Sigmoid colon (tissue), 6 donors: ENCODE measurements at regions not wholly inside any gene's neighbourhood (a gene's known extent, or its start where the extent isn't known, plus 50 kb on each side); places are given as distances from the start of the nearest gene placed in this dataset.

Experiments
- DNase-seq: peaks from one replicate; pipeline ENCODE4 v3.0.0-alpha.2; 2019
- H3K27ac ChIP-seq, 4 donors: fragments of 200-600 bp; sonication (generic); one replicate each; pipeline ENCODE4 v1.5.1; 2016 to 2019; ENCODE audit warnings: mild to moderate bottlenecking in 1 of 4
- H3K27me3 ChIP-seq, 3 donors: fragments of 200-600 bp; sonication (generic); one replicate each; pipeline ENCODE4 v1.5.1; 2019; ENCODE audit warnings: mild to moderate bottlenecking in 1 of 3
- H3K36me3 ChIP-seq, 4 donors: fragments of 200-600 bp; sonication (generic); one replicate each; pipeline ENCODE4 v1.5.1; 2016 to 2019
- H3K4me1 ChIP-seq, 4 donors: fragments of 200-600 bp; sonication (generic); one replicate each; pipeline ENCODE4 v1.5.1; 2017 to 2019
- H3K4me3 ChIP-seq, 4 donors: fragments of 200-600 bp; sonication (generic); one replicate each; pipeline ENCODE4 v1.5.1; 2017 to 2019; ENCODE audit warnings: mild to moderate bottlenecking in 2 of 4, moderate library complexity in 1 of 4
- H3K9me3 ChIP-seq, 4 donors: fragments of 200-600 bp in 3 of 4; sonication (generic) in 3 of 4; one replicate each; pipeline versions ENCODE4 v1.5.1 to v1.6.1; 2013 to 2019
- CTCF ChIP-seq, 4 experiments: fragments of 450-650 bp in 3 of 4; fragments of 200-600 bp in 1 of 4; IDR thresholded peaks; one replicate each; pipeline ENCODE4 v1.5.1; 2016 to 2019; ENCODE audit warnings: antibody characterized with exemption in 4 of 4, mild to moderate bottlenecking in 3 of 4, moderate library complexity in 2 of 4
- EP300 ChIP-seq, 4 donors: sonication (generic); formaldehyde crosslinking; IDR thresholded peaks; one replicate each; pipeline ENCODE4 v1.6.1; 2017; ENCODE audit warnings: antibody characterized with exemption in 4 of 4
- POLR2A ChIP-seq, 2 donors: fragments of 450-650 bp; IDR thresholded peaks; one replicate each; pipeline ENCODE4 v1.6.1; 2016; ENCODE audit warnings: antibody characterized with exemption in 2 of 2, mild to moderate bottlenecking in 2 of 2, moderate library complexity in 2 of 2
- POLR2AphosphoS5 ChIP-seq, 4 donors: sonication (generic); formaldehyde crosslinking; IDR thresholded peaks; one replicate each; pipeline ENCODE4 v1.6.1; 2017; ENCODE audit warnings: antibody characterized with exemption in 4 of 4
- WGBS, 2 donors: extraction: QIAGEN DNeasy Blood & Tissue Kit; methylation state at CpG; one replicate each; pipeline ENCODE4 v1.1.7; 2013; 5-methylcytosine and 5-hydroxymethylcytosine counted together
- intact Hi-C: fragments of 100-400 bp; cut with DNase I; formaldehyde crosslinking; loops from one replicate; pipeline ENCODE4 v1.15.1; 2023
- donor health status: healthy with polysubstance abuse.
- donor health status: healthy.

- intact Hi-C loops, result no loop called here
- TF ChIP-seq POLR2AphosphoS5 (IDR thresholded peaks at IDR 0.05) (no peak), EP300 (IDR thresholded peaks at IDR 0.05) (no peak), POLR2A (IDR thresholded peaks at IDR 0.05) (no peak), CTCF (IDR thresholded peaks at IDR 0.05) (no peak)
- Histone ChIP-seq H3K36me3 (no peaks in the 10 kb centered on the region), H3K27ac (no peak overlapping the region), H3K9me3 (no peaks in the 10 kb centered on the region), H3K4me1 (no peaks in the 10 kb centered on the region), H3K4me3 (no peak overlapping the region), H3K27me3 (no peaks in the 10 kb centered on the region)
- no peak for DNase-seq
- WGBS, 2 donors, result 74 to 86% methylated on average over 6 of the region's 6 CpGs
Measured at GRCh38 chr13:61486496-61486895, 70.8 kb upstream of the PCDH20 start.

- no peaks in the 10 kb centered on the region for H3K27me3 ChIP-seq
- WGBS, 2 donors, result 80 to 92% methylated on average over 2 of the region's 2 CpGs
- TF ChIP-seq POLR2AphosphoS5 (IDR thresholded peaks at IDR 0.05) (no peak), POLR2A (IDR thresholded peaks at IDR 0.05) (no peak), CTCF (IDR thresholded peaks at IDR 0.05) (no peak), EP300 (IDR thresholded peaks at IDR 0.05) (no peak)
- no peaks in the 10 kb centered on the region for H3K4me1 ChIP-seq
- no peak overlapping the region for H3K27ac ChIP-seq
- intact Hi-C loops, result no loop called here
- no peaks in the 10 kb centered on the region for H3K36me3 ChIP-seq
- H3K4me3 ChIP-seq, result no peak overlapping the region
- no peaks in the 10 kb centered on the region for H3K9me3 ChIP-seq
- DNase-seq, result no peak
Measured at GRCh38 chr13:61485128-61485765, 69.6 kb upstream of the PCDH20 start.

GRCh38 chr13:61477619-61478018 lies 62.0 kb upstream of the PCDH20 start:
- intact Hi-C loops, result no loop called here
- no peak for DNase-seq
- H3K4me3 ChIP-seq, result no peak overlapping the region
- H3K4me1 ChIP-seq, result no peaks in the 10 kb centered on the region
- TF ChIP-seq EP300 (IDR thresholded peaks at IDR 0.05), result no peak
- no peak for TF ChIP-seq POLR2A (IDR thresholded peaks at IDR 0.05)
- no peak for TF ChIP-seq POLR2AphosphoS5 (IDR thresholded peaks at IDR 0.05)
- no peak for TF ChIP-seq CTCF (IDR thresholded peaks at IDR 0.05)
- H3K36me3 ChIP-seq, result no peaks in the 10 kb centered on the region
- H3K27ac ChIP-seq, result no peak overlapping the region
- no peaks in the 10 kb centered on the region for H3K9me3 ChIP-seq
- H3K27me3 ChIP-seq, result no peaks in the 10 kb centered on the region
- WGBS, 2 donors, result 83 to 90% methylated on average over 5 of the region's 5 CpGs

- intact Hi-C loops, result no loop called here
Measured at GRCh38 chr13:61470786-61471185, 55.1 kb upstream of the PCDH20 start.

More at GRCh38 chr13:61470786-61471185, 55.1 kb upstream of the PCDH20 start:
- Histone ChIP-seq H3K4me1 (no peaks in the 10 kb centered on the region), H3K27ac (no peak overlapping the region), H3K27me3 (no peaks in the 10 kb centered on the region), H3K36me3 (no peaks in the 10 kb centered on the region), H3K9me3 (no peaks in the 10 kb centered on the region), H3K4me3 (no peak overlapping the region)
- TF ChIP-seq POLR2A (IDR thresholded peaks at IDR 0.05) (no peak), CTCF (IDR thresholded peaks at IDR 0.05) (no peak), EP300 (IDR thresholded peaks at IDR 0.05) (no peak), POLR2AphosphoS5 (IDR thresholded peaks at IDR 0.05) (no peak)
- DNase-seq, result no peak
- 13 to 31% methylated on average over 2 of the region's 2 CpGs for WGBS, 2 donors
